Stimulated activated CD8-positive, alpha-beta memory T cell treated with anti-CD3 and anti-CD28 coated beads, Interleukin-4, amount 100 ng/mL, for 1 hour (primary cell): ENCODE measurements at regions not wholly inside any gene's neighbourhood (a gene's known extent, or its start where the extent isn't known, plus 50 kb on each side); places are given as distances from the start of the nearest gene placed in this dataset.

Experiments
- DNase-seq, 2 donors: peaks; one replicate each; pipeline ENCODE4 v3.0.0-alpha.2; 2020; ENCODE audit warnings: low read depth in 2 of 2, low spot score in 1 of 2

GRCh38 chr3:176969066-176969465 is 228.2 kb downstream of the TBL1XR1 start:
- no peak for DNase-seq

- DNase-seq = no peak
These were observed 228.7 kb downstream of the TBL1XR1 start for GRCh38 chr3:176968631-176969030.

- no peak for DNase-seq
These were observed 229.8 kb downstream of the TBL1XR1 start for GRCh38 chr3:176967522-176967921.

- DNase-seq = no peak
These were observed 232.6 kb downstream of the TBL1XR1 start for GRCh38 chr3:176964661-176965060.

- no peak for DNase-seq
These were observed 235.4 kb downstream of the TBL1XR1 start for GRCh38 chr3:176961916-176962315.

- no peak for DNase-seq
These were observed 237.4 kb downstream of the TBL1XR1 start for GRCh38 chr3:176959867-176960266.

- DNase-seq = no peak
These were observed 238.7 kb downstream of the TBL1XR1 start for GRCh38 chr3:176958560-176958959.

- no peak for DNase-seq
These were observed 242.8 kb downstream of the TBL1XR1 start for GRCh38 chr3:176954517-176954916.

- no peak for DNase-seq
These were observed 243.9 kb downstream of the TBL1XR1 start for GRCh38 chr3:176953106-176954060.

- no peak for DNase-seq
These were observed 245.5 kb downstream of the TBL1XR1 start for GRCh38 chr3:176951586-176952292.

GRCh38 chr3:176951144-176951543 is 246.1 kb downstream of the TBL1XR1 start:
- no peak for DNase-seq

GRCh38 chr3:176950743-176951142 is 246.5 kb downstream of the TBL1XR1 start:
- no peak for DNase-seq

- DNase-seq = no peak
These were observed 249.1 kb downstream of the TBL1XR1 start for GRCh38 chr3:176948151-176948550.

- no peak for DNase-seq
These were observed 251.1 kb downstream of the TBL1XR1 start for GRCh38 chr3:176946202-176946601.

GRCh38 chr3:176942305-176942704 is 255.0 kb downstream of the TBL1XR1 start:
- no peak for DNase-seq

GRCh38 chr3:176941689-176942088 is 255.6 kb downstream of the TBL1XR1 start:
- DNase-seq = no peak

- DNase-seq = no peak
These were observed 258.1 kb downstream of the TBL1XR1 start for GRCh38 chr3:176939022-176939817.

GRCh38 chr3:176937994-176938393 is 259.3 kb downstream of the TBL1XR1 start:
- no peak for DNase-seq

GRCh38 chr3:176937541-176937940 is 259.7 kb downstream of the TBL1XR1 start:
- DNase-seq = no peak

- DNase-seq = no peak
These were observed 261.9 kb downstream of the TBL1XR1 start for GRCh38 chr3:176935194-176935888.

- DNase-seq = no peak
These were observed 262.6 kb downstream of the TBL1XR1 start for GRCh38 chr3:176934698-176935097.
